GM19025 (cell line): ENCODE measurements at regions not wholly inside any gene's neighbourhood (a gene's known extent, or its start where the extent isn't known, plus 50 kb on each side); places are given as distances from the start of the nearest gene placed in this dataset.

Experiments
- ATAC-seq: cut with Tn5 transposase; IDR thresholded peaks from one replicate; pipeline ENCODE4 v1.9.1; 2021; ENCODE audit warnings: mild to moderate bottlenecking, low read depth, moderate library complexity; ENCODE audit not compliant: unreplicated experiment

DNA sequence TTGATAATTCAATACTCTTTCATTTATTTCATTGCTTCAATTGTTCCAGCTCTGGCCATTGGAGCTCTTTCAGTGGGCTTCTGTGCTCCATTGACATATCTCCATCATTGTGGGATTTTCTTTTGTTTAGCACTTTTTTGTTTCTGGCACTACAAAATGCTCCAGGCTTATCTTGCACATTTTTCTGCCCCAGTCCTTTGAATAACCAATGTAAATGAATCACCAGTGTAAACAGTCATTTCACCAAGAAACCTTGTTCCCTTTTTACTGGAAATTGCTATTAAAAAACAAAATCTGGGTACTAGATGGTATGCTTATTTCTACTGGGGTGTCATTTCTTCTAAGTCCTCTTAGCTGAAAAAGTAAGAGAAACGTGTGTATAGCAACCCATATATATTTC lies 173.0 kb upstream of the LYPLAL1 start:
- no peak for ATAC-seq

DNA sequence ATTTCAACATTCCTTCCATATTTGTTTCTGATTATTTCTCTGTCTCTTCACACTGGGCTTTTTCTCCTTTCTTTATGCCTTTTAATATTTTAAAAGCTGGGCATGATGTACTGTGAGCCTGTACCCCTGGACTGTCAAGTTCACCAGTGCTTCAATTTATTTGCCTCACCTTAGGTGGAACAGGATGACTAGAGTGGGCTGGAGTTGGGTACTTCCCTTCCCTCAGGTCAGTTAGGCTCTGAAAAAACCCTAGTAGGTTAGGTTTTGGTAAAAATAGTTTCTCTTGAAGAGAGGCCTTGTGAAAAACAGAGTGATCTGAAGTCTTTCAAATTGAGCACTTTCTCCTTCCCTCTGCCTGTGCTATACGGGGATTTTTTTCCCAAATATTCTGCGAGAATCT lies 163.0 kb upstream of the LYPLAL1 start:
- ATAC-seq, result no peak

DNA sequence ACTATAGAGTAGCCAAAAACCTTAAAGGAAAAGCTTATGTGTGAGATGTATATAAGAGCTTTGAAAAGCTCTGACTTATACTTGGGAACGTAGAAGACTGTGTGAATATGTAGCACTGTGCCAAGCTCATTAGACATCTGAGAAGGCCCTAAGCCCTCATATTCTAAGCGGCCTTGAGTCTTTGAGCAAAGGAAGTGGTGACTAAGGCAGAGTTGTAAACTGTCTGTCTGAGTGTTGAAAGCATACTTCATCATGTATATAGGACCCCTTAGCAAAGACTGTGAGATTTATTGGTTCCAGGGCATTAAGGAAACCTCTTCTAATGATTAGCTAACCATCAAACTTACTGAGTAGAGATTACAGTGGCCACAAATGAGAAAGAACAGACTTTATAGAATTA lies 153.3 kb upstream of the LYPLAL1 start:
- no peak for ATAC-seq

DNA sequence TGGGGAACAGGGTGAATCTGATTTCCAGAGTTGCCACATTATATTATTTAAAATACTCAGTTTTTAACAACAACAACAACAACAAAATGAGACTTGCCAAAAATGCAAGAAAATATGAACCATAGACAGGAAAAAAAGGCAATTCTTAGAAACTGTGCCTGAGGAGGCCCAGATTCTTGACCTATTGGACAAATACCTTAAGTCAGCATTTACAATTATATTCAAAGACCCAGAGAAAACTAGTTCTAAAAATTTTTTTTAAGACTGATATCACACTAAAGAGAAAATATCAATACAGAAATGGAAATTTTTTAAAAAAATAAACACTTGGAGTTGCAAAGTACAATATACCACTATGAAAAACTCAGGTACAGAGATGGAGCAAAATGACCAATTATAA lies 152.8 kb upstream of the LYPLAL1 start:
- ATAC-seq, result no peak

DNA sequence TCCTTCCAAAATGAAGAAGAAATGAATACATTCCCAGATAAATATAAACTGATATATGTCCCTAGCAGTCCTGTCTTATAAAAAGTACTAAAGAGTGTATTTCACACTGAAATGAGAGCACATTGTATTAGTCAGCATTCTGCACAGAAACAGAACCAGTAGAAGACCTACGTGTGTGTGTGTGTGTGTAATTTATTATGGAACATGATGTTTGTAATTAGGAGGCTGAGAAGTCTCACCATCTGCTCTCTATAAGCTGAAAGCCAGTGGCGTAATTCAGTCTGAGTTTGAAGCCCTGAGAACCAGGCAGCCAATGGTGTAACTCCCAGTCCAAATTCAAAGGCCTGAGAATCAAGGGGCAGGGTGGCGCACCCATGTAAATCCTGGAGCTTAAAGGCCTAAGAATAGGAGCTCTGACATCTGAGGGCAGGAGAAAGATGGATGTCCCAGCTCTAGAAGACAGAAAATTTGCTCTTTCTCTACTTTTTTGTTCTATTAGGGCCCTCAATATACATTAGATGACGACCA lies 146.5 kb upstream of the LYPLAL1 start:
- no peak for ATAC-seq

DNA sequence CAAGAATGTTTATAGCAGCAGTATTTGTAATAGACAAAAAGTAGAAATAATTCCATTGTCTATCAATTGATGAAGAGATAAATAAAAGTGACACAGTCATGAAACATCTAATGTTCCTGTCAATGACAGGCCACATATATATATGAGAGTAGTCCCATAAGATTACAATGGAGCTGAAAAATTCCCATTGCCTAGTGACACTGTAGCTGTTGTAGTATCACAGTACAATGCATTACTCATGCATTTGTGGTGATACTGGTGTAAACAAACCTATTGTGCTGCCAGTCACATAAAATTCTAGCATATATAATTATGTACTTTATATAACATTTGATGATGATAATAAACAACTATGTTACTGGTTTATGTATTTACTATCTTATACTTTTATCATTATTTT lies 141.9 kb upstream of the LYPLAL1 start:
- no peak for ATAC-seq

DNA sequence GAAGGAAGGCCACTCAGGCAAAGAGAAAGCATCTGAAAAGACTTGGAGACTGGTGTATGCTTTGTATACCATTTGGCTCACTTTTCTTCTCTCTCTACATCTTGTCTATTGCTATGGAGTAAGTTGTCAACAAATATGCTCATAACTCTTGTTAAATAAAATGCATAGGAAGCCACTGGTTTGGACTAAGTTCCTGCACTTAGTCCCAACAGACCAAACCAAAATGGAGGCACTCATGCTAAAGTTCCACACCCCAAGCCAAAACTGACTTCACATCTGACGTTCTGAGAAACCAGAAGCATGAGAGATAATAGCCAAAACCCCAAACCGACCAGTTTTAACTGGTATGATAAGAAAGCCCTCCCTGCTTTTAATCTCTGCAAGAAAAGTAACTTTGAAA lies 135.3 kb upstream of the LYPLAL1 start:
- no peak for ATAC-seq

DNA sequence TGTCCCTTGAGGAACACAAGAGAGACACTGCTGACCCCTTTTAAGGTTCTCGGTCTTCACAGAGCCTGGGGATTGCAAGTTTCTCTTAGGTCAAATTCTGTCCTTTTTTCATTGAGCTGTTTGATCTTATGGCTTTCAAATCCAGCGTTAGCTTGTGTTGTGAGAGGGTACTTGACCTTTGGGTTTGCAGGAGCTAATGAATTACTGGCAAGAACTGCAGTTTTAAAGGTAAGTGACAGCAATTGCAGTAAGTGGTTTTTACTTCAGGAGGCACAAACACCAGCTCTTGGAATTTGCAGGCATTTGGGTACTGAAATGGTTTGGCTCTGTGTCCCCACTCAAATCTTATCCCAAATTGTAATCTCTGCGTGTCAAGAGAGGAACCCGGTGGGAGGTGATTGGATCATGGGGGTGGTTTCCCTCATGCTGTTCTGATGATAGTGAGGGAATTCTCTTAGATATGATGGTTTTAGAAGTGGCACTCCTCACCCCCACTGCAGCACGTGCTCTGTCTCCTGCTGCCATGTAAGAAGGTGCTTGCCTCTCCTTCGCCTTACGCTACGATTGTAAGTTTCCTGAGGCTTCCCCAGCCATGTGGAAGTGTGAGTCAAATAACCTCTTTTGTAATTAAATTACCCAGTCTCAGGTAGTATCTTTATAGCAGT lies 134.5 kb upstream of the LYPLAL1 start:
- ATAC-seq, result no peak

DNA sequence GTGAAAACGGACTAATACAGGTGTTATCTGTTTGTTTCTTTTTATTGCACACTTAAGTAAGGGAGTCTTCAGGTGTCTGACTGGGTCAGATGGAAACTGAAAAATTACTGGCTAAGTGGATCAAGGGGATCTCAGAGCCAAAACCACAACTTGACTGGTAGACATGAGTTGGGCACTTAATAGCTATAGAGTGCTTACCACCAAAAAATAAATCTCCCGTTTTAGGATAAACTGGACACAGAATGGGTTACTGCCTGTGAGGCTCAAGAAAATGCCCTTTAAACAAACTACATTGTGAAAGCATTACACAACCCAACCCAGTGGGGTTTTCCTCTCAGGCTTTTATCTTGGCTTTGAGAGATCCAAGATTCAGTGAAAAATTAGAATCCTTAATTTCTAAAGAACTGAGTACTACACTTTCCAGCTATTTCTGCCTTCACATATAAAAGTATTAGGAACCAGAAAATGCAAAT lies 134.0 kb upstream of the LYPLAL1 start:
- ATAC-seq, result no peak

DNA sequence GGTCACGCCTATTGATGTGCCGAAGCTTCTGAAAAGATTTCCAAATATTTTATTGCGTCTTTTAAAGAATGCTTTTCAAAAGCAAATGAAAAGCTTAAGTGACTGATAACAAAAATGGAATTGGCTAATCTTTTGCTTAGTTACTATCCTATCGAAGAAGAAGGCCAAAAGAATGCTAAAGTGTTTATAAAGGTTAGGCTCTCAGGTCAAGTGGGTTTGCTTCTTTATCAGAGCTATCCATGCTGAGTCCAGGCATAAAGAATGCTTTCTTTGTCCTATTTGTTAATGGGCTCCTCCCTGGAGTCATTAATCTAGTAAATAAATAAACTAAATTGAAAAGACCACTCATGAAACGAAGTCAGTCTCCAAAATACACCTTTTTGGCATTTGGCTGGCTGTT lies 133.4 kb upstream of the LYPLAL1 start:
- ATAC-seq, result no peak

DNA sequence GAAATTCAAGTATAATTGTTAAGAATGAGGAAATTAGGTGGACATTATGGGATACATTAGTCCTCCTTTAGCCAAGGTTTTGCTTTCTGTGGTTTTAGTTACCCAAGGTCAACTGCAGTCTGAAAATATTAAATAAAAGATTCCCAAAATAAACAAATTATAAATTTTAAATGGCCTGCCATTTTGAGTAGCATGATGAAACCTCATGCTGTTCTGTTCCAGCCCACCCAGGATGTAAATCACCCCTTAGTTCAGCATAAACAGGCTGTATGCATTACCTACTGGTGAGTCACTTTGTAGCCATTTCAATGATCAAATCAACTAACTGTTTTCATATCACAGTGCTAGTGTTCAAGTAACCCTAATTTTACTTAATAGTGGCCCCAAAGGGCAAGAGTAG lies 132.5 kb upstream of the LYPLAL1 start:
- no peak for ATAC-seq

DNA sequence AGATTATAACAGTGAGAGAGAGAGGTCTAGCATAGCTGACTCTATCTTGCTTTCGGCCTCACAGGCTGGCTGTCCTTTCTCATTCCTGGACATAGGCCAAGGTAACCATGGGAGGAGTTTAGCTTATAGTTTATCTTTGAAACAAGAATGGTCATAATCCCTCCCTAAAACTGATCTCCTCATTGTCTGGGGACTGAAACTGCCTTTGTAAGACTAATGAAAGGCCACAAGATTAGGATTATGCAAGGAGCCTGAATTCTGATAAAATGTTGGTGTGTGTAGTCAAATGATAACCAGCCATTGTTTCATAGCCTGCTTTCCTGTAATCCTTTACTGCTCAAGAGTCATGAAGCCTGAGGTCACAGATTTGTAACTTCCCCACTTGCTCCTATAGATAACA lies 131.9 kb upstream of the LYPLAL1 start:
- no peak for ATAC-seq

DNA sequence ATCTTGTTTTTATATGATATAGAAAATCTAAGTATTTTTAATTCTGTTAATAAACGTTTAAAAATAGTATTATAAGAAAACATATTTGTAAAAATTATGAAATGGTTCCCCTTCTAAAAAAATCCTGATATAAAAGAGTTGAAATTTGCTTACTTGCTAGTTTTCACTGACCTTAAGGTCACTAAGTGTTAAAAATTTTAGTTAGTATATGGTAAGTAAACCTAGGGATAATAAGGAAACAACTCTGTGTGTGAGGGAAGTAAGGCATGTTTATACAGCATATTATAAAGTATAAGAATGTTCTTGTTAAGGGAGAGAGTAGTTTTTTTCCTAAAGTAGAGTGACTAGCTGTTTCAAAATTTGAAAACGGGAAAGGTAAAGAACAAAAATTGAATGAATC lies 130.9 kb upstream of the LYPLAL1 start:
- no peak for ATAC-seq

DNA sequence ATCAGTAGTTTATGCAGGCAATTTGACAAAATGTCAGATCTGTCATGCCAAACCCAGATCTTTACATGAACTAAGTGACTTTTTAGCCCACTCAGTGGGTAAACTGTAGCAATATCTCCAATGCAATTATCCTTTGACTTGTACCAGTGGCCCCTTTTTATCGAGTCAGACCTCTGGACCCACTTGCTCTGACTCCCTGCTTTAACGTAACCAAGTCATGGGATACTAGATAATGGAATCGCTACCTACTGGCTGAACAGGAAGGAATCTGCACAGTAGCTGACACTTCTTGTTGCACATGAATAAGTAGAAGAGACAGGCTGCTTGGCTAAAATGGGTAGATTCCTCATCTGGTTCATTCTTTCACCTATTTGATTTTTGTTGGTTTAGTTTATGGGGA lies 128.4 kb upstream of the LYPLAL1 start:
- no peak for ATAC-seq

DNA sequence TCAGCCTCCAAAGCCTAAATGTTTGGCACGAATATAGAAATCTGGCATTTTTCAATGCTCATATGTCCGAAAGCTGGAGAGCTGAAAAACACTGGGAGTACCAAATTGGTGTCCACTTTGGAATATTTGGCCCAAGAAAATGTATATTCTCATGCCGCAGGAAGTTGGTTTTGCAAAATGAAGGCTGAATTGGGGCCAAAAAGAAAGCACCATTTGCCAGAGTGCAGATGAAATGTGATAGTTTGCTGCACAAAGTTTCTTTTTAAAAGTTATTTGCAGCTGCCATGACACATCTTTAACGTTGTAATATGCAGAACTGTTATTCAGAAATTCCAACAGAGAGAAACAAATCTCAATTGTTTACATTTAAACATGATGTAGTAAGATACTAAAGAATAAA lies 124.2 kb upstream of the LYPLAL1 start:
- no peak for ATAC-seq

DNA sequence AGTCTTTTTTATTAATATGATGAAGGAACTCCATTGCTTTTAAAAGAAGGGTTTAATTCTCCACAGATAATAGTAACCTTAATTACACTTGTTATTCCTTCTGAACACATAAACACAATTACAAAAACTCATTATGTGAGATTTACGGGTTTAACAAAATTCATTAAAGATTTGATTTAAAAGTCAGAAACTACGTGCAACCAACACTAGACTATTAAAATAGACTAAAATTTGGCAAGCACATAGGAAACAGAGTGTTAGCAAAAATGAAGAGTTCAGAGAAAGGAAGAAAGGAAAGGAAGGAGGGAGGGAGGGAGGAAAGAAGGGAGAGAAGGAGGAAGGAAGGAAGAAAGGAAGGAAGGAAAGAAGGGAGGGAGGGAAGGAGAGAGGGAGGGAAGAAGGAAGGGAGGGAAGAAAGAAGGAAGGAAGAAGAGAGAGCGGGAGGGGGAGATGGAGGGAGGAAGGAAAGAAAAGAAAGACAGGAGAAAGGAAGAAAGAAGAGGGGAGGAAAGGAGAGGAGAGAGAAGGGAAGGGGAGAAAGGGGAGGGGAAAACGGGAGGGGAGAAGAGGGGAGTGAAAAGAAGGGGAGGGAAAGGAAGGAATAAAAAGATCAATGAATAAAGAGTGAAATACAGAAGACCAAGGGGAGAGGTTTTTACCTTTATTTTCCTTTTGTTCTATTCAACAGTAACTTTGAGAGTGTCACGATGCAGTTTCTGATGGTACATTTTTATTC lies 123.4 kb upstream of the LYPLAL1 start:
- no peak for ATAC-seq

DNA sequence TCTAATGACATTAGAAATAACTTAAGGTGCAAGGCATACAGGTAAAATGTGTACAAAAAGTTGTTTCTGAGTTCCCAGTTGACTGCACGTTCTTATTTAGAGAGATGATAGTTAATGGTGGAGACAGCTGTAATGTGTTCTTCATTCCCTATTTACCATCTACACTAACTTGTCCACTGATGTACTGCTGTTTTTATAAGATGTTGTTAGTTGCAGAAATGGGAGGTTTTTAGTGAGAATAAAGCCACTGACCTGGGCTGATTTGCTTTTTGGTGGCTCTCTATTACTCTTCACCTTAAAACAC lies 122.9 kb upstream of the LYPLAL1 start:
- no peak for ATAC-seq

DNA sequence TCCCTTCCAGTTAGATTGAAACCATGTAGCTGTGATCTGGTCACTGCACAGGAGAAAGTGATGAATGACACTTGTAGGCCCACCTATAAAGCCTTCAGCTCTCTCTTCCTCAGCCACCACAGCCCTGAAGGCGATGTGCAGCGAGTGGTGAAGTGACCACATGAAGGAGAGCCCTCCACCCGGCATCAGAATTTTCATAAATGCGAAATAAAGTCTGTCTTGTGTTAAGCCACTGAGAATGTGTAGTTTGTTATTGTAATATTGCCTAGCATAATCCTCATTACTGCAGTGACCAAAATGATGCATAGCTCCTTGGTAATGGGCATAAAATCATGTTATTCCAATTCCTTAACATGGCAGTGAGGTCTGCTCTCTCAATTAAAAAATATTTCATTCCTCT lies 122.1 kb upstream of the LYPLAL1 start:
- no peak for ATAC-seq

DNA sequence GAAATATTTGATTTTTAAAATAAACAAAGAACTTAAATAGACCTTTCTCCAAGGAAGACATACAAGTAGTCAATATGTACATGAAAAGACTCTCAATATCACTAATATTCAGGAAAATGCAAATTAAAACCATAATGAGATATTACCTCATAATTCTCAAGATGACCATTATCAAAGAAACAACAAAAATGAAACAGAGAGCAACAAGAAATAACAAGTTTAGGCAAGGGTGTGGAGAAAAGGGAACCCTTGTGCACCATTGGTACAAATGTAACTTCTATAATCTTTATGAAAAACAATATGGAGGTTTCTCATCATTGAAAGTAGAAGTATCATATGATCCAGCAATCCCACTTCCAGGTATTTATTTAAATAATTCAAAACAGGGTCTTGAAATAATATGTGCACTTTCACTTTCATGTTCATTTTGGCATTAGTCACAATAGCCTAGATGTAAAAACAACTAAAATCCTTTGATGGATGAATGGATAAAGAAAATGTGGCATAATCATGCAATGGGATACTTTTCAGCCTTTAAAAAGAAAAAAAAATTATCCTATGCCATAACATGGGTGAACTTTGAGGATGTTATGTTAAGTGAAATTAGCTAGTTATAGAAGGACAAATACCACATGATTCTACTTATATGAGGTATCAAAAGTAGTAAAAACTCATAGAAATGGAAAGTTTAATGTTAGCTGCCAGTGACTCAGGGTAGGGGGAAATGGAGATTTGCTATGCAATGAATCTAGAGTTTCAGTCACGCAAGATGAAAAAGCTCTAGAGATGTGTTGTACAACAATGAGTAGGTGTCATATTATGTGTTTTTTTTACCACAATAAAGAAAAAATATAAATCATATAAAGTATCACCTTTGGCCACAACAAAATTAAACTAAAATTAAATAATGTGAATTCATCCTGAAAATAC lies 114.5 kb upstream of the LYPLAL1 start:
- no peak for ATAC-seq

DNA sequence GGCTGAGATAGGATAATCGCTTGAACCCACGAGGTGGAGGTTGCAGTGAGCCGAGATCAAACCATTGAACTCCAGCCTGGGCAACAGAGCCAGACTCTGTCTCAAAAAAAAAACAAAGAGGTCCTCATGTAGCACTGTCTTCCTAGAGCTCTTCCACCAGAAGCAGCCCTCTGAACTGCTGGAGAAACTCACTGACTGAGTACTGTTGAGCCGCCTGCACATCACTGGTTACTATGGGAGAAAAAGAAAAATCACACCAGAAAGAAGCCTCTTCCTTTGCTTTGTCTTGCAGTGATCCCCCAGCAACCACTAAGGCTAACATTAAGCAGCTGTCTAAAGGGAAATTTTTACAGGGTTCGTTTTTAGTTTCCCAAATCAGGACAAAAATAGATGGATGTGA lies 112.9 kb upstream of the LYPLAL1 start:
- no peak for ATAC-seq

DNA sequence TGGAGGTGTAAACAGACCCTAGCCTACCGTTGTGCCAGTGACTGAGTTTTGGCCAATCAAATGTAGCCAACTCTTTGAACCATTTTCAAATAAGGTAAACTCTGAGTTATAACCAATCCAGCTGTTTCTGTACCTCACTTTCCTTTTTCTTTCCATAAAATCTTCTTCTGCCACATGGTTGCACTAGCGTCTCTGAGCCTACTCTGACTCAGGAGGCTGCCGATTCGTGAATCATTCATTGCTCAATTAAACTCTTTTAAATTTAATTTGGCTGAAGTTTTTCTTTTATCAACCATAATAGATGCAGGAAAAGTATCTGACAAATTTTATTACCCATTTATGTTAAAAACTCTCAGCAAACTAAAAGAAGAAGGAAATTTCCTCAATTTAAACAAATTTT lies 111.5 kb upstream of the LYPLAL1 start:
- no peak for ATAC-seq
